WTC11 (cell line): ENCODE measurements at regions not wholly inside any gene's neighbourhood (a gene's known extent, or its start where the extent isn't known, plus 50 kb on each side); places are given as distances from the start of the nearest gene placed in this dataset.

Experiments
- ATAC-seq: fragments of 200-7000 bp; cut with Tn5 transposase; 2 replicates; pipeline ENCODE4 v1.10.0; 2021; ENCODE audit warnings: mild to moderate bottlenecking, moderate library complexity
- CTCF ChIA-PET: fragments of 300-600 bp; sonication (Branson Sonifier 250); formaldehyde crosslinking; loops from one replicate; lab custom pipeline; 2021; ENCODE audit warnings: antibody characterized with exemption; lab: Charles Lee
- POLR2A ChIA-PET: fragments of 350-600 bp; sonication (Branson Sonifier 250); formaldehyde crosslinking; loops from one replicate; lab custom pipeline; 2021; ENCODE audit warnings: antibody characterized with exemption; lab: Charles Lee
- DNase-seq: peaks from one replicate; pipeline ENCODE4 v3.0.0; 2021; ENCODE audit warnings: low spot score
- H3K27ac Mint-ChIP-seq: 2 replicates; pipeline ENCODE4 v1.8.0; 2021; ENCODE audit warnings: mixed read lengths
- H3K27me3 Mint-ChIP-seq: 2 replicates; pipeline ENCODE4 v1.8.0; 2021; ENCODE audit warnings: low read depth, mild to moderate bottlenecking, moderate library complexity, mixed read lengths
- H3K36me3 Mint-ChIP-seq: 2 replicates; pipeline ENCODE4 v1.8.0; 2021; ENCODE audit warnings: mixed read lengths
- H3K4me1 Mint-ChIP-seq: 2 replicates; pipeline ENCODE4 v1.8.0; 2022; ENCODE audit warnings: mixed read lengths
- H3K4me3 Mint-ChIP-seq: 2 replicates; pipeline ENCODE4 v1.8.0; 2021; ENCODE audit warnings: mild to moderate bottlenecking, moderate library complexity, mixed read lengths
- H3K9me3 Mint-ChIP-seq: 2 replicates; pipeline ENCODE4 v1.8.0; 2021; ENCODE audit warnings: mixed read lengths
- ATF1 ChIP-seq: sonication (generic); formaldehyde crosslinking; IDR thresholded peaks from 2 replicates; pipeline ENCODE4 v1.8.1; 2023; ENCODE audit warnings: mild to moderate bottlenecking, moderate library complexity, missing genetic modification reagents
- ELF4 ChIP-seq: sonication (generic); formaldehyde crosslinking; IDR thresholded peaks from 2 replicates; pipeline ENCODE4 v1.8.1; 2022; ENCODE audit warnings: low read depth, mild to moderate bottlenecking, moderate library complexity, missing genetic modification reagents
- FOXK1 ChIP-seq: sonication (generic); formaldehyde crosslinking; IDR thresholded peaks from 2 replicates; pipeline ENCODE4 v1.8.0; 2022; ENCODE audit warnings: mild to moderate bottlenecking, moderate library complexity, missing genetic modification reagents
- HMGA2 ChIP-seq: fragments of 250-450 bp; sonication (Bioruptor Pico); IDR thresholded peaks from 2 replicates; pipeline ENCODE4 v1.4.0; 2021; ENCODE audit warnings: mild to moderate bottlenecking, moderate library complexity
- IRF2 ChIP-seq: sonication (generic); formaldehyde crosslinking; IDR thresholded peaks from 2 replicates; pipeline ENCODE4 v1.8.0; 2022; ENCODE audit warnings: low read depth, missing genetic modification reagents, borderline replicate concordance
- NR1H2 ChIP-seq: sonication (generic); formaldehyde crosslinking; IDR thresholded peaks from 2 replicates; pipeline ENCODE4 v1.9.0; 2021; ENCODE audit warnings: mild to moderate bottlenecking, moderate library complexity, missing genetic modification reagents
- NR3C1 ChIP-seq: sonication (generic); formaldehyde crosslinking; conservative IDR thresholded peaks from 2 replicates; pipeline ENCODE4 v1.8.1; 2023; ENCODE audit warnings: low read depth, mild to moderate bottlenecking, missing genetic modification reagents
- RELA ChIP-seq: sonication (generic); formaldehyde crosslinking; IDR thresholded peaks from 2 replicates; pipeline ENCODE4 v1.8.1; 2022; ENCODE audit warnings: missing genetic modification reagents, mild to moderate bottlenecking, borderline replicate concordance
- SMAD4 ChIP-seq: sonication (generic); formaldehyde crosslinking; IDR thresholded peaks from 2 replicates; pipeline ENCODE4 v1.8.0; 2022; ENCODE audit warnings: mild to moderate bottlenecking, missing genetic modification reagents
- SOX15 ChIP-seq: fragments of 250-450 bp; sonication (Bioruptor Pico); IDR thresholded peaks from 2 replicates; pipeline ENCODE4 v1.9.0; 2021; ENCODE audit warnings: mild to moderate bottlenecking
- TCF7 ChIP-seq: sonication (generic); formaldehyde crosslinking; IDR thresholded peaks from 2 replicates; pipeline ENCODE4 v1.8.0; 2022; ENCODE audit warnings: mild to moderate bottlenecking, low read depth, missing genetic modification reagents, moderate library complexity
- ZNF121 ChIP-seq: sonication (generic); formaldehyde crosslinking; IDR thresholded peaks from 2 replicates; pipeline ENCODE4 v1.8.0; 2023; ENCODE audit warnings: missing genetic modification reagents
- ZNF317 ChIP-seq: sonication (generic); formaldehyde crosslinking; IDR thresholded peaks from 2 replicates; pipeline ENCODE4 v1.8.1; 2023; ENCODE audit warnings: low read depth, mild to moderate bottlenecking, moderate library complexity, missing genetic modification reagents, borderline replicate concordance
- ZNF423 ChIP-seq: fragments of 250-450 bp; sonication (Bioruptor Pico); IDR thresholded peaks from 2 replicates; pipeline ENCODE4 v2.1.2; 2022; ENCODE audit warnings: mild to moderate bottlenecking, moderate library complexity
- ZNF671 ChIP-seq: fragments of 250-450 bp; sonication (Bioruptor Pico); IDR thresholded peaks from 2 replicates; pipeline ENCODE4 v1.8.0; 2021; ENCODE audit warnings: mild to moderate bottlenecking
- TF ChIP-seq, protein P1 (sequence below): sonication (generic); formaldehyde crosslinking; IDR thresholded peaks from 2 replicates; pipeline ENCODE4 v1.8.0; 2023; ENCODE audit warnings: missing genetic modification reagents
- TF ChIP-seq, protein P2 (sequence below): sonication (generic); formaldehyde crosslinking; IDR thresholded peaks from 2 replicates; pipeline ENCODE4 v1.8.1; 2023; ENCODE audit warnings: mild to moderate bottlenecking, missing genetic modification reagents
- TF ChIP-seq, protein P3 (sequence below): sonication (generic); formaldehyde crosslinking; IDR thresholded peaks from 2 replicates; pipeline ENCODE4 v1.8.1; 2023; ENCODE audit warnings: mild to moderate bottlenecking, missing genetic modification reagents
- TF ChIP-seq, protein P4 (sequence below): sonication (generic); formaldehyde crosslinking; IDR thresholded peaks from 2 replicates; pipeline ENCODE4 v1.8.1; 2023; ENCODE audit warnings: mild to moderate bottlenecking, moderate library complexity, missing genetic modification reagents
- TF ChIP-seq, protein P5 (sequence below): sonication (generic); formaldehyde crosslinking; IDR thresholded peaks from 2 replicates; pipeline ENCODE4 v1.8.0; 2023; ENCODE audit warnings: missing genetic modification reagents, mild to moderate bottlenecking, borderline replicate concordance
- TF ChIP-seq, protein P6 (sequence below): sonication (generic); formaldehyde crosslinking; conservative IDR thresholded peaks from 2 replicates; pipeline ENCODE4 v1.8.1; 2023; ENCODE audit warnings: mild to moderate bottlenecking, low read depth, missing genetic modification reagents, moderate library complexity
- TF ChIP-seq, protein P7 (sequence below): sonication (generic); formaldehyde crosslinking; IDR thresholded peaks from 2 replicates; pipeline ENCODE4 v1.8.0; 2022; ENCODE audit warnings: mild to moderate bottlenecking, missing genetic modification reagents

DNA sequence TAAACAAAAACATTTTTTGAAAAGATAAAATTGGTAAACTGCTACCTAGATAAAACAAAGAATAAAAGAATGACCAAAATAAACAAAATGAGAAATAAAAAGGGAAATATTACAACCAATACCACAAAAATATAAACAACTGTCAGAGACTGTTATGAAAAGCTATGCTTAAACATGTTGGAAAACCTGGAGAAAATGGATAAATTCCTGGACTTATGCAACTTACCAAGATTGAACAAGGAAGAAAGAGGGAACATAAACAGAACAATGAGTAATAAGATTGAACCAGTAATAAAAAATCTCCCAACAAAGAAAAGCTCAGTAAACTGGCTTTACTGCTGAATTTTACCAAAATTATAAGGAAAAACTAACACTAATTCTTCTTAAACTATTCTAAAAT lies 518.7 kb downstream of the GRXCR1 start:
- Mint-ChIP-seq H3K36me3 (peaks cover 21% of the 10 kb centered on the region), H3K27ac (no peak overlapping the region), H3K4me1 (no peaks in the 10 kb centered on the region), H3K9me3 (peaks cover 71% of the 10 kb centered on the region), H3K27me3 (no peaks in the 10 kb centered on the region), H3K4me3 (no peak overlapping the region)
- DNase-seq (no peak), ATAC-seq (no peak)
- TF ChIP-seq FOXK1 (CRISPR knock-in tag) (no peak), NR1H2 (no peak), ZNF423 (no peak), ATF1 (CRISPR knock-in tag) (no peak), NR3C1 (no peak), TCF7 (CRISPR knock-in tag) (no peak)
- TF ChIP-seq, protein P1, sequence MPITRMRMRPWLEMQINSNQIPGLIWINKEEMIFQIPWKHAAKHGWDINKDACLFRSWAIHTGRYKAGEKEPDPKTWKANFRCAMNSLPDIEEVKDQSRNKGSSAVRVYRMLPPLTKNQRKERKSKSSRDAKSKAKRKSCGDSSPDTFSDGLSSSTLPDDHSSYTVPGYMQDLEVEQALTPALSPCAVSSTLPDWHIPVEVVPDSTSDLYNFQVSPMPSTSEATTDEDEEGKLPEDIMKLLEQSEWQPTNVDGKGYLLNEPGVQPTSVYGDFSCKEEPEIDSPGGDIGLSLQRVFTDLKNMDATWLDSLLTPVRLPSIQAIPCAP (CRISPR knock-in tag), result no peak
- TF ChIP-seq, protein P2, sequence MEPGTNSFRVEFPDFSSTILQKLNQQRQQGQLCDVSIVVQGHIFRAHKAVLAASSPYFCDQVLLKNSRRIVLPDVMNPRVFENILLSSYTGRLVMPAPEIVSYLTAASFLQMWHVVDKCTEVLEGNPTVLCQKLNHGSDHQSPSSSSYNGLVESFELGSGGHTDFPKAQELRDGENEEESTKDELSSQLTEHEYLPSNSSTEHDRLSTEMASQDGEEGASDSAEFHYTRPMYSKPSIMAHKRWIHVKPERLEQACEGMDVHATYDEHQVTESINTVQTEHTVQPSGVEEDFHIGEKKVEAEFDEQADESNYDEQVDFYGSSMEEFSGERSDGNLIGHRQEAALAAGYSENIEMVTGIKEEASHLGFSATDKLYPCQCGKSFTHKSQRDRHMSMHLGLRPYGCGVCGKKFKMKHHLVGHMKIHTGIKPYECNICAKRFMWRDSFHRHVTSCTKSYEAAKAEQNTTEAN, result no peak
- TF ChIP-seq, protein P3, sequence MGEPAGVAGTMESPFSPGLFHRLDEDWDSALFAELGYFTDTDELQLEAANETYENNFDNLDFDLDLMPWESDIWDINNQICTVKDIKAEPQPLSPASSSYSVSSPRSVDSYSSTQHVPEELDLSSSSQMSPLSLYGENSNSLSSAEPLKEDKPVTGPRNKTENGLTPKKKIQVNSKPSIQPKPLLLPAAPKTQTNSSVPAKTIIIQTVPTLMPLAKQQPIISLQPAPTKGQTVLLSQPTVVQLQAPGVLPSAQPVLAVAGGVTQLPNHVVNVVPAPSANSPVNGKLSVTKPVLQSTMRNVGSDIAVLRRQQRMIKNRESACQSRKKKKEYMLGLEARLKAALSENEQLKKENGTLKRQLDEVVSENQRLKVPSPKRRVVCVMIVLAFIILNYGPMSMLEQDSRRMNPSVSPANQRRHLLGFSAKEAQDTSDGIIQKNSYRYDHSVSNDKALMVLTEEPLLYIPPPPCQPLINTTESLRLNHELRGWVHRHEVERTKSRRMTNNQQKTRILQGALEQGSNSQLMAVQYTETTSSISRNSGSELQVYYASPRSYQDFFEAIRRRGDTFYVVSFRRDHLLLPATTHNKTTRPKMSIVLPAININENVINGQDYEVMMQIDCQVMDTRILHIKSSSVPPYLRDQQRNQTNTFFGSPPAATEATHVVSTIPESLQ (CRISPR knock-in tag), result no peak
- ChIA-PET CTCF (no interaction called here), POLR2A (no interaction called here)

DNA sequence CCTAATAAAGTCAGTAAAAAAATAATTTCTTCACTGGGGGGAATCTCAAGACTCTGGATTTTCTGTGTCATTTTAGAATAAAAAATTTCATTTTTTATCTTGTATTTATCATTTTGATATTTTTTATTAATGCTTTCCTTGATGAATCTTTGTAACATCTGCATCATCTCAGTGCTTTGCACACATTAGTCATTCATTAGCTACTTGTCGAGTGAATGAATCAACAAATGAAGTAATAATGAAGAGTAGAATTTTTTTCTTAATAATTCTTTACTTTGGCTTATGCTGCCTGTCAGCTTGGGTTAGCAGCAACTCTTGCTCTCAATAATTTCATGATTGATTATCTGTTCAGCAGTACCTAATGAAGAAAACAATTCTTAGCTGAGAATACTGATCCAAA lies 530.8 kb downstream of the GRXCR1 start:
- no peak overlapping the region for H3K4me3 Mint-ChIP-seq
- H3K27ac Mint-ChIP-seq, result no peak overlapping the region
- no peak for DNase-seq
- H3K4me1 Mint-ChIP-seq, result no peaks in the 10 kb centered on the region
- H3K27me3 Mint-ChIP-seq, result no peaks in the 10 kb centered on the region
- no peak for ATAC-seq
- CTCF ChIA-PET, result no interaction called here
- H3K9me3 Mint-ChIP-seq, result peaks cover 30% of the 10 kb centered on the region
- H3K36me3 Mint-ChIP-seq, result peaks cover 13% of the 10 kb centered on the region
- POLR2A ChIA-PET, result no interaction called here
- TF ChIP-seq ZNF121 (CRISPR knock-in tag) (no peak), ZNF671 (no peak), ZNF317 (CRISPR knock-in tag) (no peak), HMGA2 (CRISPR knock-in tag) (no peak), NR1H2 (no peak), SMAD4 (no peak), ELF4 (CRISPR knock-in tag) (no peak), RELA (CRISPR knock-in tag) (no peak), SOX15 (CRISPR knock-in tag) (no peak), IRF2 (no peak)
- TF ChIP-seq, protein P1 (CRISPR knock-in tag), result no peak
- TF ChIP-seq, protein P4, sequence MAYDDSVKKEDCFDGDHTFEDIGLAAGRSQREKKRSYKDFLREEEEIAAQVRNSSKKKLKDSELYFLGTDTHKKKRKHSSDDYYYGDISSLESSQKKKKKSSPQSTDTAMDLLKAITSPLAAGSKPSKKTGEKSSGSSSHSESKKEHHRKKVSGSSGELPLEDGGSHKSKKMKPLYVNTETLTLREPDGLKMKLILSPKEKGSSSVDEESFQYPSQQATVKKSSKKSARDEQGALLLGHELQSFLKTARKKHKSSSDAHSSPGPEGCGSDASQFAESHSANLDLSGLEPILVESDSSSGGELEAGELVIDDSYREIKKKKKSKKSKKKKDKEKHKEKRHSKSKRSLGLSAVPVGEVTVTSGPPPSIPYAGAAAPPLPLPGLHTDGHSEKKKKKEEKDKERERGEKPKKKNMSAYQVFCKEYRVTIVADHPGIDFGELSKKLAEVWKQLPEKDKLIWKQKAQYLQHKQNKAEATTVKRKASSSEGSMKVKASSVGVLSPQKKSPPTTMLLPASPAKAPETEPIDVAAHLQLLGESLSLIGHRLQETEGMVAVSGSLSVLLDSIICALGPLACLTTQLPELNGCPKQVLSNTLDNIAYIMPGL (CRISPR knock-in tag), result no peak
- TF ChIP-seq, protein P5, sequence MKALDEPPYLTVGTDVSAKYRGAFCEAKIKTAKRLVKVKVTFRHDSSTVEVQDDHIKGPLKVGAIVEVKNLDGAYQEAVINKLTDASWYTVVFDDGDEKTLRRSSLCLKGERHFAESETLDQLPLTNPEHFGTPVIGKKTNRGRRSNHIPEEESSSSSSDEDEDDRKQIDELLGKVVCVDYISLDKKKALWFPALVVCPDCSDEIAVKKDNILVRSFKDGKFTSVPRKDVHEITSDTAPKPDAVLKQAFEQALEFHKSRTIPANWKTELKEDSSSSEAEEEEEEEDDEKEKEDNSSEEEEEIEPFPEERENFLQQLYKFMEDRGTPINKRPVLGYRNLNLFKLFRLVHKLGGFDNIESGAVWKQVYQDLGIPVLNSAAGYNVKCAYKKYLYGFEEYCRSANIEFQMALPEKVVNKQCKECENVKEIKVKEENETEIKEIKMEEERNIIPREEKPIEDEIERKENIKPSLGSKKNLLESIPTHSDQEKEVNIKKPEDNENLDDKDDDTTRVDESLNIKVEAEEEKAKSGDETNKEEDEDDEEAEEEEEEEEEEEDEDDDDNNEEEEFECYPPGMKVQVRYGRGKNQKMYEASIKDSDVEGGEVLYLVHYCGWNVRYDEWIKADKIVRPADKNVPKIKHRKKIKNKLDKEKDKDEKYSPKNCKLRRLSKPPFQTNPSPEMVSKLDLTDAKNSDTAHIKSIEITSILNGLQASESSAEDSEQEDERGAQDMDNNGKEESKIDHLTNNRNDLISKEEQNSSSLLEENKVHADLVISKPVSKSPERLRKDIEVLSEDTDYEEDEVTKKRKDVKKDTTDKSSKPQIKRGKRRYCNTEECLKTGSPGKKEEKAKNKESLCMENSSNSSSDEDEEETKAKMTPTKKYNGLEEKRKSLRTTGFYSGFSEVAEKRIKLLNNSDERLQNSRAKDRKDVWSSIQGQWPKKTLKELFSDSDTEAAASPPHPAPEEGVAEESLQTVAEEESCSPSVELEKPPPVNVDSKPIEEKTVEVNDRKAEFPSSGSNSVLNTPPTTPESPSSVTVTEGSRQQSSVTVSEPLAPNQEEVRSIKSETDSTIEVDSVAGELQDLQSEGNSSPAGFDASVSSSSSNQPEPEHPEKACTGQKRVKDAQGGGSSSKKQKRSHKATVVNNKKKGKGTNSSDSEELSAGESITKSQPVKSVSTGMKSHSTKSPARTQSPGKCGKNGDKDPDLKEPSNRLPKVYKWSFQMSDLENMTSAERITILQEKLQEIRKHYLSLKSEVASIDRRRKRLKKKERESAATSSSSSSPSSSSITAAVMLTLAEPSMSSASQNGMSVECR (CRISPR knock-in tag), result no peak
- TF ChIP-seq, protein P6, sequence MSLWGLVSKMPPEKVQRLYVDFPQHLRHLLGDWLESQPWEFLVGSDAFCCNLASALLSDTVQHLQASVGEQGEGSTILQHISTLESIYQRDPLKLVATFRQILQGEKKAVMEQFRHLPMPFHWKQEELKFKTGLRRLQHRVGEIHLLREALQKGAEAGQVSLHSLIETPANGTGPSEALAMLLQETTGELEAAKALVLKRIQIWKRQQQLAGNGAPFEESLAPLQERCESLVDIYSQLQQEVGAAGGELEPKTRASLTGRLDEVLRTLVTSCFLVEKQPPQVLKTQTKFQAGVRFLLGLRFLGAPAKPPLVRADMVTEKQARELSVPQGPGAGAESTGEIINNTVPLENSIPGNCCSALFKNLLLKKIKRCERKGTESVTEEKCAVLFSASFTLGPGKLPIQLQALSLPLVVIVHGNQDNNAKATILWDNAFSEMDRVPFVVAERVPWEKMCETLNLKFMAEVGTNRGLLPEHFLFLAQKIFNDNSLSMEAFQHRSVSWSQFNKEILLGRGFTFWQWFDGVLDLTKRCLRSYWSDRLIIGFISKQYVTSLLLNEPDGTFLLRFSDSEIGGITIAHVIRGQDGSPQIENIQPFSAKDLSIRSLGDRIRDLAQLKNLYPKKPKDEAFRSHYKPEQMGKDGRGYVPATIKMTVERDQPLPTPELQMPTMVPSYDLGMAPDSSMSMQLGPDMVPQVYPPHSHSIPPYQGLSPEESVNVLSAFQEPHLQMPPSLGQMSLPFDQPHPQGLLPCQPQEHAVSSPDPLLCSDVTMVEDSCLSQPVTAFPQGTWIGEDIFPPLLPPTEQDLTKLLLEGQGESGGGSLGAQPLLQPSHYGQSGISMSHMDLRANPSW, result no peak
- TF ChIP-seq, protein P7, sequence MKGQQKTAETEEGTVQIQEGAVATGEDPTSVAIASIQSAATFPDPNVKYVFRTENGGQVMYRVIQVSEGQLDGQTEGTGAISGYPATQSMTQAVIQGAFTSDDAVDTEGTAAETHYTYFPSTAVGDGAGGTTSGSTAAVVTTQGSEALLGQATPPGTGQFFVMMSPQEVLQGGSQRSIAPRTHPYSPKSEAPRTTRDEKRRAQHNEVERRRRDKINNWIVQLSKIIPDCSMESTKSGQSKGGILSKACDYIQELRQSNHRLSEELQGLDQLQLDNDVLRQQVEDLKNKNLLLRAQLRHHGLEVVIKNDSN, result no peak
